Fibroblast of villous mesenchyme (primary cell): ENCODE measurements at regions not wholly inside any gene's neighbourhood (a gene's known extent, or its start where the extent isn't known, plus 50 kb on each side); places are given as distances from the start of the nearest gene placed in this dataset.

Experiments
- DNase-seq: peaks from one replicate; pipeline ENCODE4 v3.0.0-alpha.2; 2010; ENCODE audit warnings: low read depth
- H3K4me3 ChIP-seq: 2 replicates; pipeline ENCODE4 v1.5.1; 2011; ENCODE audit warnings: low read depth, mild to moderate bottlenecking, low read length
- CTCF ChIP-seq: IDR thresholded peaks from 2 replicates; pipeline ENCODE4 v1.5.1; 2012; ENCODE audit warnings: low read depth, mild to moderate bottlenecking, low read length; ENCODE audit not compliant: insufficient read depth

- DNase-seq, result no peak
- no peak overlapping the region for H3K4me3 ChIP-seq
- no peak for TF ChIP-seq CTCF
Measured at GRCh38 chr17:77783991-77784820, 174.3 kb upstream of the TNRC6C start.

- no peak for DNase-seq
- H3K4me3 ChIP-seq, result no peak overlapping the region
- no peak for TF ChIP-seq CTCF
Measured at GRCh38 chr17:77785312-77785905, 173.1 kb upstream of the TNRC6C start.

GRCh38 chr17:77786090-77786489 is 172.4 kb upstream of the TNRC6C start:
- no peak for DNase-seq

GRCh38 chr17:77786740-77787505 is 171.6 kb upstream of the TNRC6C start:
- DNase-seq, result no peak
- TF ChIP-seq CTCF, result no peak
- H3K4me3 ChIP-seq, result no peak overlapping the region

More at GRCh38 chr17:77786090-77786489, 172.4 kb upstream of the TNRC6C start:
- no peak overlapping the region for H3K4me3 ChIP-seq
- TF ChIP-seq CTCF, result no peak

- DNase-seq, result no peak
- no peak overlapping the region for H3K4me3 ChIP-seq
- TF ChIP-seq CTCF, result no peak
Measured at GRCh38 chr17:77790143-77790829, 168.2 kb upstream of the TNRC6C start.

DNA sequence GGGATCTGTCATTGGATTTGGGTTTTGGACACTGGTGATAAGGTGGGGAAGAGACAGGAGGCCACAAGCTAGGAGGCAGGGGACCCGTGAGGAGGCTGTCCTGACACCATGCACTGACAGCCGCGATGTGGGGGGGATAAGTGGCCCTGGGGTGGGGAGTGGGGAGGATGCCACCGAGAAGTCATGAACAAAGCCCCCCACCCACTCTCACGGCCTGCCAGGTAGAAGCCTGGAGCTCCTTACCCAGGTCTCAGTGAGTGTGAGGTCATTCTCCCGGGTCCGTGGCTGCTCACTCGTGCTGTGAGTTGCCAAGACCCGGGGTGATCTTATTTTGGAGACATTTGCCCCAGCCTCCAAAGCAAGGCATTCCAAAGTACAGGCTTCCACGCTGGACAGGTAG is 165.9 kb upstream of the TNRC6C start:
- no peak for TF ChIP-seq CTCF

More for the DNA sequence above, 165.9 kb upstream of the TNRC6C start:
- H3K4me3 ChIP-seq, result no peak overlapping the region
- no peak for DNase-seq
